ENCODE measurements at regions not wholly inside any gene's neighbourhood (a gene's known extent, or its start where the extent isn't known, plus 50 kb on each side); places are given as distances from the start of the nearest gene placed in this dataset.
"Not testable (repeated sequence)": the region's sequence is repeated elsewhere in the genome, so short reads cannot be mapped to it uniquely, and the experiment has no call there.

- Histone ChIP-seq H2BK120ac (ENCODE audit: low read depth, low read length) (no peak overlapping the region), H3K18ac (ENCODE audit: low read depth in 1 of 2, low read length in 2 of 2) (no peak overlapping the region)
- WGBS, result 82% methylated on average over 1 of the region's 5 CpGs
Observed at GRCh38 chr6:126888727-126889725, 229.4 kb upstream of the RSPO3 start.

GRCh38 chr6:126890055-126890454, 228.4 kb upstream of the RSPO3 start:
- no peak overlapping the region for H3K4me3 ChIP-seq (ENCODE audit: insufficient read depth in 1 of 2, low read depth in 1 of 2, low read length in 2 of 2)
- H3K4me1 ChIP-seq (ENCODE audit: control insufficient read depth, insufficient read depth, low read depth, low read length), result no peaks in the 10 kb centered on the region
- no peak overlapping the region for H3K23ac ChIP-seq (ENCODE audit: low read length in 2 of 2)
- 100% methylated on average over 2 of the region's 2 CpGs for WGBS
- no peaks in the 10 kb centered on the region for H3K9me3 ChIP-seq (ENCODE audit: control insufficient read depth, low read length)
- H2AK5ac ChIP-seq (ENCODE audit: low read length, severe bottlenecking), result no peak overlapping the region
- no peaks in the 10 kb centered on the region for H3K27me3 ChIP-seq (ENCODE audit: control insufficient read depth in 1 of 2, insufficient read depth in 1 of 2, low read length in 2 of 2)
- no peak for DNase-seq
- H3K36me3 ChIP-seq (ENCODE audit: control insufficient read depth in 1 of 2, insufficient read depth in 2 of 2, low read depth in 1 of 2, low read length in 2 of 2), result no peaks in the 10 kb centered on the region
- no peak overlapping the region for H2BK12ac ChIP-seq (ENCODE audit: low read length in 2 of 2)
- peak overlapping the region in 1 of 2 experiments; percentile 12 for H3K18ac ChIP-seq (ENCODE audit: low read depth in 1 of 2, low read length in 2 of 2)
- H2AFZ ChIP-seq (ENCODE audit: low read depth, low read length), result no peak overlapping the region
- no peaks in the 10 kb centered on the region for H3K79me1 ChIP-seq (replicated peaks; ENCODE audit: low read length, poor library complexity, severe bottlenecking)
- no peak overlapping the region for H2BK120ac ChIP-seq (ENCODE audit: low read depth, low read length)
- H3K14ac ChIP-seq (ENCODE audit: low read length in 2 of 2), result no peak overlapping the region
- no peak overlapping the region for H2BK5ac ChIP-seq (ENCODE audit: low read depth, low read length, poor library complexity, severe bottlenecking)
- H4K91ac ChIP-seq (ENCODE audit: low read length), result no peak overlapping the region
- no peak overlapping the region for H2BK15ac ChIP-seq (ENCODE audit: low read depth, poor library complexity, severe bottlenecking)
- no peak overlapping the region for H3K27ac ChIP-seq (ENCODE audit: low read length, poor library complexity, severe bottlenecking)
- H3K9ac ChIP-seq (ENCODE audit: low read length), result no peak overlapping the region
- no peak overlapping the region for H3K4me2 ChIP-seq (ENCODE audit: low read length, poor library complexity, severe bottlenecking)
- no peak overlapping the region for H3K4ac ChIP-seq (ENCODE audit: low read depth in 1 of 2, low read length in 2 of 2)
- H4K8ac ChIP-seq (ENCODE audit: low read length), result no peak overlapping the region

More at GRCh38 chr6:126888727-126889725, 229.4 kb upstream of the RSPO3 start:
- H2BK15ac ChIP-seq (ENCODE audit: low read depth, poor library complexity, severe bottlenecking), result no peak overlapping the region
- H3K79me1 ChIP-seq (replicated peaks; ENCODE audit: low read length, poor library complexity, severe bottlenecking), result no peaks in the 10 kb centered on the region
- no peak overlapping the region for H3K23ac ChIP-seq (ENCODE audit: low read length in 2 of 2)
- H3K4ac ChIP-seq (ENCODE audit: low read depth in 1 of 2, low read length in 2 of 2), result no peak overlapping the region
- no peak overlapping the region for H3K4me3 ChIP-seq (ENCODE audit: insufficient read depth in 1 of 2, low read depth in 1 of 2, low read length in 2 of 2)
- no peak overlapping the region for H2BK5ac ChIP-seq (ENCODE audit: low read depth, low read length, poor library complexity, severe bottlenecking)
- no peak overlapping the region for H2AK5ac ChIP-seq (ENCODE audit: low read length, severe bottlenecking)
- H2AFZ ChIP-seq (ENCODE audit: low read depth, low read length), result no peak overlapping the region
- H3K9me3 ChIP-seq (ENCODE audit: control insufficient read depth, low read length), result no peaks in the 10 kb centered on the region
- no peak overlapping the region for H4K8ac ChIP-seq (ENCODE audit: low read length)
- no peak for DNase-seq
- no peaks in the 10 kb centered on the region for H3K4me1 ChIP-seq (ENCODE audit: control insufficient read depth, insufficient read depth, low read depth, low read length)
- no peaks in the 10 kb centered on the region for H3K36me3 ChIP-seq (ENCODE audit: control insufficient read depth in 1 of 2, insufficient read depth in 2 of 2, low read depth in 1 of 2, low read length in 2 of 2)
- no peak overlapping the region for H3K27ac ChIP-seq (ENCODE audit: low read length, poor library complexity, severe bottlenecking)
- H3K14ac ChIP-seq (ENCODE audit: low read length in 2 of 2), result no peak overlapping the region
- H3K4me2 ChIP-seq (ENCODE audit: low read length, poor library complexity, severe bottlenecking), result no peak overlapping the region
- no peak overlapping the region for H2BK12ac ChIP-seq (ENCODE audit: low read length in 2 of 2)
- no peak overlapping the region for H4K91ac ChIP-seq (ENCODE audit: low read length)
- no peak overlapping the region for H3K9ac ChIP-seq (ENCODE audit: low read length)
- no peaks in the 10 kb centered on the region for H3K27me3 ChIP-seq (ENCODE audit: control insufficient read depth in 1 of 2, insufficient read depth in 1 of 2, low read length in 2 of 2)

GRCh38 chr6:126891158-126891557, 227.3 kb upstream of the RSPO3 start:
- DNase-seq, result no peak
- H3K4me3 ChIP-seq (ENCODE audit: insufficient read depth in 1 of 2, low read depth in 1 of 2, low read length in 2 of 2), result no peak overlapping the region

GRCh38 chr6:126892869-126893268, 225.6 kb upstream of the RSPO3 start:
- not testable (repeated sequence) for H3K27me3 ChIP-seq (ENCODE audit: control insufficient read depth in 1 of 2, insufficient read depth in 1 of 2, low read length in 2 of 2); DNase-seq; H3K18ac ChIP-seq (ENCODE audit: low read depth in 1 of 2, low read length in 2 of 2); H2AK5ac ChIP-seq (ENCODE audit: low read length, severe bottlenecking); H3K14ac ChIP-seq (ENCODE audit: low read length in 2 of 2); H3K27ac ChIP-seq (ENCODE audit: low read length, poor library complexity, severe bottlenecking); H4K8ac ChIP-seq (ENCODE audit: low read length); H3K4me1 ChIP-seq (ENCODE audit: control insufficient read depth, insufficient read depth, low read depth, low read length); H3K9ac ChIP-seq (ENCODE audit: low read length); H3K23ac ChIP-seq (ENCODE audit: low read length in 2 of 2); H2BK15ac ChIP-seq (ENCODE audit: low read depth, poor library complexity, severe bottlenecking); H3K36me3 ChIP-seq (ENCODE audit: control insufficient read depth in 1 of 2, insufficient read depth in 2 of 2, low read depth in 1 of 2, low read length in 2 of 2); H3K9me3 ChIP-seq (ENCODE audit: control insufficient read depth, low read length); H3K79me1 ChIP-seq (replicated peaks; ENCODE audit: low read length, poor library complexity, severe bottlenecking); H2BK12ac ChIP-seq (ENCODE audit: low read length in 2 of 2); H4K91ac ChIP-seq (ENCODE audit: low read length); H2BK120ac ChIP-seq (ENCODE audit: low read depth, low read length); H3K4ac ChIP-seq (ENCODE audit: low read depth in 1 of 2, low read length in 2 of 2); H2AFZ ChIP-seq (ENCODE audit: low read depth, low read length); H2BK5ac ChIP-seq (ENCODE audit: low read depth, low read length, poor library complexity, severe bottlenecking); H3K4me3 ChIP-seq (ENCODE audit: insufficient read depth in 1 of 2, low read depth in 1 of 2, low read length in 2 of 2); H3K4me2 ChIP-seq (ENCODE audit: low read length, poor library complexity, severe bottlenecking)
- 78% methylated on average over 5 of the region's 5 CpGs for WGBS

More at GRCh38 chr6:126891158-126891557, 227.3 kb upstream of the RSPO3 start:
- no CpG with 5 or more reads among the region's 1 CpG for WGBS
- Histone ChIP-seq H3K36me3 (ENCODE audit: control insufficient read depth in 1 of 2, insufficient read depth in 2 of 2, low read depth in 1 of 2, low read length in 2 of 2) (no peaks in the 10 kb centered on the region), H4K91ac (ENCODE audit: low read length) (no peak overlapping the region), H3K79me1 (replicated peaks; ENCODE audit: low read length, poor library complexity, severe bottlenecking) (no peaks in the 10 kb centered on the region), H3K27ac (ENCODE audit: low read length, poor library complexity, severe bottlenecking) (no peak overlapping the region), H3K18ac (ENCODE audit: low read depth in 1 of 2, low read length in 2 of 2) (no peak overlapping the region), H2BK12ac (ENCODE audit: low read length in 2 of 2) (no peak overlapping the region), H3K4ac (ENCODE audit: low read depth in 1 of 2, low read length in 2 of 2) (no peak overlapping the region), H2BK15ac (ENCODE audit: low read depth, poor library complexity, severe bottlenecking) (no peak overlapping the region), H3K14ac (ENCODE audit: low read length in 2 of 2) (no peak overlapping the region), H2BK5ac (ENCODE audit: low read depth, low read length, poor library complexity, severe bottlenecking) (no peak overlapping the region), H3K9ac (ENCODE audit: low read length) (no peak overlapping the region), H2AFZ (ENCODE audit: low read depth, low read length) (no peak overlapping the region), H2BK120ac (ENCODE audit: low read depth, low read length) (no peak overlapping the region), H3K9me3 (ENCODE audit: control insufficient read depth, low read length) (no peaks in the 10 kb centered on the region), H3K4me2 (ENCODE audit: low read length, poor library complexity, severe bottlenecking) (no peak overlapping the region), H3K27me3 (ENCODE audit: control insufficient read depth in 1 of 2, insufficient read depth in 1 of 2, low read length in 2 of 2) (no peaks in the 10 kb centered on the region), H4K8ac (ENCODE audit: low read length) (no peak overlapping the region), H3K23ac (ENCODE audit: low read length in 2 of 2) (no peak overlapping the region), H3K4me1 (ENCODE audit: control insufficient read depth, insufficient read depth, low read depth, low read length) (no peaks in the 10 kb centered on the region), H2AK5ac (ENCODE audit: low read length, severe bottlenecking) (no peak overlapping the region)

Measured in mesenchymal stem cell (in vitro differentiated cells and primary cell).